VCaP (cell line): ENCODE measurements at regions not wholly inside any gene's neighbourhood (a gene's known extent, or its start where the extent isn't known, plus 50 kb on each side); places are given as distances from the start of the nearest gene placed in this dataset.

Source experiments
- H3K27ac ChIP-seq: fragments of 450-650 bp; 2 replicates; pipeline ENCODE4 v1.5.1; 2017
- TF ChIP-seq, protein P1 (sequence below): fragments of 450-650 bp; conservative IDR thresholded peaks from 2 replicates; pipeline ENCODE4 v1.5.1; 2017; ENCODE audit warnings: mild to moderate bottlenecking, moderate library complexity

- no peak overlapping the region for H3K27ac ChIP-seq
- TF ChIP-seq, protein P1, sequence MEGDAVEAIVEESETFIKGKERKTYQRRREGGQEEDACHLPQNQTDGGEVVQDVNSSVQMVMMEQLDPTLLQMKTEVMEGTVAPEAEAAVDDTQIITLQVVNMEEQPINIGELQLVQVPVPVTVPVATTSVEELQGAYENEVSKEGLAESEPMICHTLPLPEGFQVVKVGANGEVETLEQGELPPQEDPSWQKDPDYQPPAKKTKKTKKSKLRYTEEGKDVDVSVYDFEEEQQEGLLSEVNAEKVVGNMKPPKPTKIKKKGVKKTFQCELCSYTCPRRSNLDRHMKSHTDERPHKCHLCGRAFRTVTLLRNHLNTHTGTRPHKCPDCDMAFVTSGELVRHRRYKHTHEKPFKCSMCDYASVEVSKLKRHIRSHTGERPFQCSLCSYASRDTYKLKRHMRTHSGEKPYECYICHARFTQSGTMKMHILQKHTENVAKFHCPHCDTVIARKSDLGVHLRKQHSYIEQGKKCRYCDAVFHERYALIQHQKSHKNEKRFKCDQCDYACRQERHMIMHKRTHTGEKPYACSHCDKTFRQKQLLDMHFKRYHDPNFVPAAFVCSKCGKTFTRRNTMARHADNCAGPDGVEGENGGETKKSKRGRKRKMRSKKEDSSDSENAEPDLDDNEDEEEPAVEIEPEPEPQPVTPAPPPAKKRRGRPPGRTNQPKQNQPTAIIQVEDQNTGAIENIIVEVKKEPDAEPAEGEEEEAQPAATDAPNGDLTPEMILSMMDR, result no peak
Observed at GRCh38 chr7:52143219-52143618, 826.6 kb upstream of the COBL start.

GRCh38 chr7:52140851-52141250, 824.2 kb upstream of the COBL start:
- no peak overlapping the region for H3K27ac ChIP-seq
- TF ChIP-seq, protein P1, result no peak

DNA sequence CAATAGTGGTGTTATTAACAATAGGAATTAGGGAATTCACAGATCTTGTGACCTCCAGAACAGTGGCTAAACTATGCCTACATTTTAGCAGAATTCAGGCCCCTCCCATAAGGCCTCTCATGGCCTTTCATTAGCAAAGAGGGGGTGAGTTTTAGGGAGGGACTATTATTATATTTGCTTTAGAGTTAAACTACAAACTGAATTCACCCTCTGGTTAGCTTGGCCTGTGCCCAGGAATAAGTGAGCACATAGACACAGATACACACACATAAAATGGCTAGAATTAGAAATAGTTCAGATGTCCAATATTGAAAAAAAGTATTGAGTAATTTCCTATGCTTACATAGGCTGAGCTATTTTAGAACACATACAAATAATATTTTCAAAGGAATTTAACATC, 818.8 kb upstream of the COBL start:
- TF ChIP-seq, protein P1, result no peak

GRCh38 chr7:52129278-52129677, 812.7 kb upstream of the COBL start:
- TF ChIP-seq, protein P1, result no peak
- H3K27ac ChIP-seq, result no peak overlapping the region

More for the DNA sequence above, 818.8 kb upstream of the COBL start:
- H3K27ac ChIP-seq, result no peak overlapping the region

DNA sequence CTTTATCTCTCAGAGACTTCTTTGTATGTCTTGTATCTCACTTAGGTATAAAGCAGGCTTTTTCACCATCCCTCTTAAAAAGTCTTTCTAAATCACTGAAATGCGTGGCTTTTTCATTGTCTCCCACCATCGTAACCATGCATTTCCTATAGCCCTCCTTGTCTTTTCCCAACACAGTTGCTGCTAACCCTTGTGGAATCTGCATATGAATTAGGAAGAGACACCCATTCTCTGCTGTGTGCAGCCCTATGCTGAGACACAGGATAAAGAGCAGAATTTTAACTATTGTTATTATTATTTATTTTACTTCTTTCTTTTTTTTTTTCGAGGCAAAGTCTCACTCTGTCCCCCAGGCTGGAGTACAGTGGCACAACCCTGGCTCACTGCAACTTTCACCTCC, 804.3 kb upstream of the COBL start:
- no peak overlapping the region for H3K27ac ChIP-seq
- TF ChIP-seq, protein P1, result no peak

GRCh38 chr7:52119537-52119936, 802.9 kb upstream of the COBL start:
- TF ChIP-seq, protein P1, result no peak
- H3K27ac ChIP-seq, result no peak overlapping the region

DNA sequence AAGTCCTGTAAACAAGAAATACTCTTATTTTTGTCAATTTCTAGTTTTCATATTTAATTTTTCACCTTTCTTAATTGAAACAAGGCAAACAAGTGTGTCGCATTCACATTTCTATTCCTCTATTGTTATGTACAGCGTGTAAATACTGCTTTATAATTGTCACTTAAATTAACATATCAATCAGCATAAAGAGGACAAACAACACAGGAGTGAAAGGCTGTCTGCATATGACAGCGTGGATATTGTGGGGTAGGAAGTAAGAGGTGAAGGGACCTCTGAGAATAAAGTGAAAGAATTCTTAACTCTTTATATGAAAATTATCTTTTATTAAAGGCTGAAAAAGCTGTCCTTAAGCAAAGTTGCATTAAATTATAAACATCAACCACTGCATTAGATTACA, 797.9 kb upstream of the COBL start:
- H3K27ac ChIP-seq, result no peak overlapping the region
- TF ChIP-seq, protein P1, result no peak

DNA sequence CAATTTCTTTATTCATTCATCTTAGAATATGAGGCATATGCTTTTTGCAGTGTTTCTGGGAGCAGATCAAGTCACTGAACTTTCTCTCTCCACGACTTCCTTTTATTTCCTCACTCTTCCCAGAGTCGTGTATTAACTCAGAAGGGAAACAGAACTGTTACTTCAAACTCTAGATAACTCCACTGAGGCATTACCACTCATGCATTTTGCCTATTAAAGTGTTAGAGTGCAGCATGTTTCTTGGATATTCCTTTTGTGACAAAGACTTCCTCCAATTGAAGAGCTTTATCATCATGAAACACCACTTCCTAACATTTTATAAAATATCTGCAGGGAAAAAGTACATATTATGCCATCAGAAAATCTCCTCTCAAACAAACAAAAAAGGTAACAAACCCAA, 797.4 kb upstream of the COBL start:
- TF ChIP-seq, protein P1, result no peak
- no peak overlapping the region for H3K27ac ChIP-seq
